Central memory CD8-positive, alpha-beta T cell (primary cell): ENCODE measurements at regions not wholly inside any gene's neighbourhood (a gene's known extent, or its start where the extent isn't known, plus 50 kb on each side); places are given as distances from the start of the nearest gene placed in this dataset.

Experiments used
- ATAC-seq: fragments of 150-1000 bp; cut with Tn5 transposase; replicated peaks from 2 replicates; pipeline ENCODE4 v1.10.0; 2022; ENCODE audit warnings: mild to moderate bottlenecking, moderate FRiP score, moderate number of reproducible peaks; ENCODE audit not compliant: poor library complexity, severe bottlenecking; ENCODE audit errors: extremely low read depth
- DNase-seq, 2 donors: peaks; one replicate each; pipeline ENCODE4 v3.0.0; 2021; ENCODE audit warnings: low spot score in 2 of 2
- H3K27ac Mint-ChIP-seq: one replicate; pipeline ENCODE4 v1.8.0; 2022; ENCODE audit warnings: low read depth, mild to moderate bottlenecking, moderate library complexity, mixed read lengths
- H3K27me3 Mint-ChIP-seq: one replicate; pipeline ENCODE4 v1.8.0; 2022; ENCODE audit warnings: mixed read lengths
- H3K36me3 Mint-ChIP-seq: one replicate; pipeline ENCODE4 v1.8.0; 2022; ENCODE audit warnings: mild to moderate bottlenecking, moderate library complexity, mixed read lengths; ENCODE audit not compliant: insufficient read depth
- H3K4me1 Mint-ChIP-seq: one replicate; pipeline ENCODE4 v1.8.0; 2022; ENCODE audit warnings: mixed read lengths
- H3K4me3 Mint-ChIP-seq: one replicate; pipeline ENCODE4 v1.8.0; 2022; ENCODE audit warnings: mild to moderate bottlenecking, moderate library complexity, mixed read lengths
- H3K9me3 Mint-ChIP-seq: one replicate; pipeline ENCODE4 v1.8.0; 2022; ENCODE audit warnings: mixed read lengths

DNA sequence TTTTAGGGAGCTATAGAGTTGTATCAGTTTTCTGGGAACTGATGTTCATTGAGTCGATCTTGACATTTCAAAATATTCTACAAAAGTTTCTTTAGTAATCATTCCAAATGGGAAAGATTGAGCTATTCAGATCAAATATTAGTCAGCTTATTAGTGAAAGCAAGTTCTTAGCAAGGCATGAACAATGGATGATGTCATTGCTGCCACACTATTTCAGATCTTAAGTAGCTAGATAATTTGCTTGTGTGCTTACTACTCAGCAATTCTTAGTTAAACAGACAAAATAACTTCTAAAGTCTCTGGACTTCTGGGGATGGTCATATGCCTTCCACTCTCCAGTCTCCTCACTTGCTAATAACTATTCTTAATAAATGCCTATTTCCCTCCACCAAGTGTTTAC lies 69.0 kb upstream of the CDH8 start:
- peaks cover 36% of the 10 kb centered on the region for H3K9me3 Mint-ChIP-seq
- ATAC-seq: no peak
- no peak overlapping the region for H3K4me3 Mint-ChIP-seq
- H3K27ac Mint-ChIP-seq: no peak overlapping the region
- no peaks in the 10 kb centered on the region for H3K4me1 Mint-ChIP-seq
- no peaks in the 10 kb centered on the region for H3K27me3 Mint-ChIP-seq
- H3K36me3 Mint-ChIP-seq: no peaks in the 10 kb centered on the region
- no peak for DNase-seq

DNA sequence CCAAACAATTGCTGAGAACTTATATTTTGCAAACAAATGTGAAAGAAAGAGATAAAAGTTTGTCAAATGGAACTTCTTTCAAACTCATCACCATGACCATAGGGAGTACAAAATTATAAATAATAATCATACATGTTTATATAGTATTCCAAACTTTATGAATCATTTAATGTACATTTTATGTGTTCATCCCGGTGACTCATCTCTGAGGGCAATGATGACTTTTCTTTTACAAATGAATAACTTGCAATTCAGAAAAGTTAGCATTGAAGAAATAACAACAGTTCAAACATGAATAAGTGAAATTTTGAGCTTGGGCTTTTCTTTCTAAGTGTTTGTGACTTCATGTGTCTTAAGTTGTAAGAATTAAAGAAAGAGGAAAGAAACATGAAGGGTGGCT lies 66.3 kb upstream of the CDH8 start:
- H3K27ac Mint-ChIP-seq: no peak overlapping the region
- no peak overlapping the region for H3K4me3 Mint-ChIP-seq
- no peaks in the 10 kb centered on the region for H3K4me1 Mint-ChIP-seq
- H3K27me3 Mint-ChIP-seq: no peaks in the 10 kb centered on the region
- DNase-seq (no peak), ATAC-seq (no peak)
- H3K9me3 Mint-ChIP-seq: peaks cover 35% of the 10 kb centered on the region
- H3K36me3 Mint-ChIP-seq: no peaks in the 10 kb centered on the region

DNA sequence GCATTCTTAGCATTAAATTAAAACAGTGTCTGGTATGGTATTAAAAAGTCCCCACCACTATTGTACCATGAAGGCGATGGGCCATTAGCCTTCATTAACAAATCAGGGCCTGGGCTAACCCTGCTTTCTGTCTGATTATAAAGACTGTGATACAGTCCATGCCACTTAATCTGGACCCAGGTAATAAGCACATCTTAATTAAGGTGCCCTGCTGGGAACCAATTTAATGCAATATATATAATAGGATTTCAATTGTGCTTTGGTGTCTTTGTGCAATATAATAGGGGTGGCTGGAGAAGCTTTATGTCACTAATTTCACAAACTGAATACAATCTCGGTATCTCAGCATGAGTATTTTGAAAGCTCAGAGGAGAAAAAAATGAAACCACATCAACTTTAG lies 64.4 kb upstream of the CDH8 start:
- H3K9me3 Mint-ChIP-seq: peaks cover 35% of the 10 kb centered on the region
- DNase-seq (no peak), ATAC-seq (no peak)
- no peak overlapping the region for H3K4me3 Mint-ChIP-seq
- H3K27ac Mint-ChIP-seq: no peak overlapping the region
- no peaks in the 10 kb centered on the region for H3K36me3 Mint-ChIP-seq
- no peaks in the 10 kb centered on the region for H3K4me1 Mint-ChIP-seq
- H3K27me3 Mint-ChIP-seq: no peaks in the 10 kb centered on the region

DNA sequence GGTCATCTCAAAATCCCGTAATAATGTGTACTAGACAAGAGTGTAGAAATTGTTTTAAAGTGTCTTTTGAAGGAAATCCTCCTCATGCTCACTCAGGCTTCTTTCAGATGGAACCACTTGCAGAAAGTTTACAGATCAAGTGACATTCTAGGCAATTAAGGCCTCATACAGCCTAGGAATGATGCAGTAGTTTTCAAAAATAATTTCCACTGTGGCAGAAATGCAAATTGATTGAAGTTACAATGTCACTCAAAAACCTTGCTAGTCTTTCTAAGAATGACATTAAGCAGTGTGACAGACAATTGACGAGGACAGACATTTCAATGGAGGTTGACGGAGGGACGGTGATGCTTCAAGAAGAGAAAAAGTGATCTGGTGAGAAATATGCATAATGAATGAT lies 53.5 kb upstream of the CDH8 start:
- H3K9me3 Mint-ChIP-seq: peaks cover 25% of the 10 kb centered on the region

DNA sequence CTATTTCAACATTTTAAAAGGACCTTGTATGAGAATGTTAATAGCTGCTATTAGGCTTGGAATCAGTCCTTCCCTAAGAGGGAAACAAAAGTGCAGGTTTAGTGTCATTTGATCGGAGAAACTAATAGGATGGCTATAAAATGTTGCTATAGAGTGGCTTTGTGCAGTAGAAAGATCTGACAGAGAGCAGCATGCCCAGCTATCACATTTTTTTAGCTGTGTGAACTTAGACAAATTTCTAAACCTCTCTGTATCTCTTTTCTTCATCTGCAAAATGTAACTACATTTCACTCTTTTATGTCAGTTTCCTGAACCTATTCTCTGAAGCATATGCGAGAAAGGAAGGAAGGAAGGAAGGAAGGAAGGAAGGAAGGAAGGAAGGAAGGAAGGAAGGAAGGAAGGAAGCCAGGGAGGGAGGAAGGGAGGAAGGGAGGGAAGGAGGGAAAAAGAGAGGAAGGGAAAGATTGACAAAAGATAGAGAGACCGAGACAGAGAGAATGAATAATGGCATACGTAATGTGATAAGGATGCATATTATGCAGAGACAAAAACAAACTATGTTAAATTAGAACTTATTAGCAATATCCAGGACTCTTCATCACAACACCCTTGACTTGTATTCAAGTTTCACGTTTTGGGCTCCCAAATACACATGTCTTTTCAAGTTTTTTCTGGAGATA lies 52.6 kb upstream of the CDH8 start:
- Mint-ChIP-seq H3K36me3 (peaks cover 2% of the 10 kb centered on the region), H3K4me3 (no peak overlapping the region), H3K27me3 (no peaks in the 10 kb centered on the region), H3K4me1 (no peaks in the 10 kb centered on the region), H3K9me3 (peaks cover 29% of the 10 kb centered on the region), H3K27ac (no peak overlapping the region)
- DNase-seq (no peak), ATAC-seq (no peak)

More for the DNA sequence above, 53.5 kb upstream of the CDH8 start:
- H3K4me1 Mint-ChIP-seq: no peaks in the 10 kb centered on the region
- ATAC-seq: no peak
- H3K36me3 Mint-ChIP-seq: peaks cover 2% of the 10 kb centered on the region
- no peak overlapping the region for H3K27ac Mint-ChIP-seq
- no peak for DNase-seq
- no peak overlapping the region for H3K4me3 Mint-ChIP-seq
- H3K27me3 Mint-ChIP-seq: no peaks in the 10 kb centered on the region
